NCI-H510A (cell line): ENCODE measurements at regions not wholly inside any gene's neighbourhood (a gene's known extent, or its start where the extent isn't known, plus 50 kb on each side); places are given as distances from the start of the nearest gene placed in this dataset.

ENCODE experiments used
- DNase-seq: peaks from one replicate; lab custom pipeline; 2025; lab: John Stamatoyannopoulos, UW

- DNase-seq: no peak
Measured at GRCh38 chr6:109295109-109295773, 87.0 kb downstream of the CD164 start.

- no peak for DNase-seq
Measured at GRCh38 chr6:109292983-109293586, 89.2 kb downstream of the CD164 start.

GRCh38 chr6:109292420-109292819 lies 89.8 kb downstream of the CD164 start:
- no peak for DNase-seq

GRCh38 chr6:109291902-109292301 lies 90.4 kb downstream of the CD164 start:
- DNase-seq: no peak

- no peak for DNase-seq
Measured at GRCh38 chr6:109290143-109290931, 91.9 kb downstream of the CD164 start.

GRCh38 chr6:109285366-109285765 lies 96.9 kb downstream of the CD164 start:
- no peak for DNase-seq

- DNase-seq: no peak
Measured at GRCh38 chr6:109284675-109285074, 97.6 kb downstream of the CD164 start.

- no peak for DNase-seq
Measured at GRCh38 chr6:109282756-109283155, 99.5 kb downstream of the CD164 start.

- no peak for DNase-seq
Measured at GRCh38 chr6:109279628-109280027, 102.6 kb downstream of the CD164 start.

- DNase-seq: no peak
Measured at GRCh38 chr6:109271622-109272021, 110.6 kb downstream of the CD164 start.

- DNase-seq: no peak
Measured at GRCh38 chr6:109269953-109270517, 112.2 kb downstream of the CD164 start.

- no peak for DNase-seq
Measured at GRCh38 chr6:109269057-109269456, 113.2 kb downstream of the CD164 start.

GRCh38 chr6:109265530-109265929 lies 116.7 kb downstream of the CD164 start:
- DNase-seq: no peak

- DNase-seq: no peak
Measured at GRCh38 chr6:109263873-109264700, 118.2 kb downstream of the CD164 start.

- no peak for DNase-seq
Measured at GRCh38 chr6:109262261-109262660, 120.0 kb downstream of the CD164 start.

GRCh38 chr6:109261811-109262210 lies 120.5 kb downstream of the CD164 start:
- DNase-seq: no peak

GRCh38 chr6:109260701-109261100 lies 121.6 kb downstream of the CD164 start:
- no peak for DNase-seq

- DNase-seq: no peak
Measured at GRCh38 chr6:109260126-109260525, 122.1 kb downstream of the CD164 start.

GRCh38 chr6:109258129-109258528 lies 124.1 kb downstream of the CD164 start:
- DNase-seq: no peak

- no peak for DNase-seq
Measured at GRCh38 chr6:109257494-109257893, 124.8 kb downstream of the CD164 start.

- DNase-seq: no peak
Measured at GRCh38 chr6:109255946-109256640, 126.2 kb downstream of the CD164 start.
